ENCODE measurements at regions not wholly inside any gene's neighbourhood (a gene's known extent, or its start where the extent isn't known, plus 50 kb on each side); places are given as distances from the start of the nearest gene placed in this dataset.

GRCh38 chr7:31284106-31284505 lies 56.4 kb downstream of the NEUROD6 start:
- no peak overlapping the region for H3K4me3 ChIP-seq (ENCODE audit: low read depth in 2 of 2, low read length in 2 of 2)
- H3K4me1 ChIP-seq (ENCODE audit: control insufficient read depth, insufficient read depth, low read length), result no peaks in the 10 kb centered on the region
- peaks cover 4% of the 10 kb centered on the region; the same call in 1 of the 2 replicates for H3K27me3 ChIP-seq (ENCODE audit: control insufficient read depth, insufficient read depth, low read length)
- BruUV-seq (replicated peaks), result no TSS peak
- intact Hi-C loops (cut with micrococcal nuclease; ENCODE audit: unreplicated experiment) (no loop called here), in situ Hi-C loops (cut with HindIII; ENCODE audit: low pct_unique_long_range_greater_than_20kb, low sequenced_read_pairs) (no loop called here)
- H3K9me3 ChIP-seq (ENCODE audit: control insufficient read depth, insufficient read depth, low read depth, low read length), result no peaks in the 10 kb centered on the region
- no peak for TF ChIP-seq TCF7L2 (IDR thresholded peaks at IDR 0.05; ENCODE audit: low read depth, low read length)
- TF ChIP-seq SIN3A (IDR thresholded peaks at IDR 0.05; ENCODE audit: borderline replicate concordance, insufficient read depth, low read depth, low read length), result no peak
- no peak for TF ChIP-seq POLR2AphosphoS5 (IDR thresholded peaks at IDR 0.05; ENCODE audit: low read depth, low read length)
- TF ChIP-seq, protein P1, sequence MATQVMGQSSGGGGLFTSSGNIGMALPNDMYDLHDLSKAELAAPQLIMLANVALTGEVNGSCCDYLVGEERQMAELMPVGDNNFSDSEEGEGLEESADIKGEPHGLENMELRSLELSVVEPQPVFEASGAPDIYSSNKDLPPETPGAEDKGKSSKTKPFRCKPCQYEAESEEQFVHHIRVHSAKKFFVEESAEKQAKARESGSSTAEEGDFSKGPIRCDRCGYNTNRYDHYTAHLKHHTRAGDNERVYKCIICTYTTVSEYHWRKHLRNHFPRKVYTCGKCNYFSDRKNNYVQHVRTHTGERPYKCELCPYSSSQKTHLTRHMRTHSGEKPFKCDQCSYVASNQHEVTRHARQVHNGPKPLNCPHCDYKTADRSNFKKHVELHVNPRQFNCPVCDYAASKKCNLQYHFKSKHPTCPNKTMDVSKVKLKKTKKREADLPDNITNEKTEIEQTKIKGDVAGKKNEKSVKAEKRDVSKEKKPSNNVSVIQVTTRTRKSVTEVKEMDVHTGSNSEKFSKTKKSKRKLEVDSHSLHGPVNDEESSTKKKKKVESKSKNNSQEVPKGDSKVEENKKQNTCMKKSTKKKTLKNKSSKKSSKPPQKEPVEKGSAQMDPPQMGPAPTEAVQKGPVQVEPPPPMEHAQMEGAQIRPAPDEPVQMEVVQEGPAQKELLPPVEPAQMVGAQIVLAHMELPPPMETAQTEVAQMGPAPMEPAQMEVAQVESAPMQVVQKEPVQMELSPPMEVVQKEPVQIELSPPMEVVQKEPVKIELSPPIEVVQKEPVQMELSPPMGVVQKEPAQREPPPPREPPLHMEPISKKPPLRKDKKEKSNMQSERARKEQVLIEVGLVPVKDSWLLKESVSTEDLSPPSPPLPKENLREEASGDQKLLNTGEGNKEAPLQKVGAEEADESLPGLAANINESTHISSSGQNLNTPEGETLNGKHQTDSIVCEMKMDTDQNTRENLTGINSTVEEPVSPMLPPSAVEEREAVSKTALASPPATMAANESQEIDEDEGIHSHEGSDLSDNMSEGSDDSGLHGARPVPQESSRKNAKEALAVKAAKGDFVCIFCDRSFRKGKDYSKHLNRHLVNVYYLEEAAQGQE (IDR thresholded peaks at IDR 0.05; ENCODE audit: insufficient read depth in 1 of 2, low read depth in 2 of 2, low read length in 1 of 2), result no peak
- no peak for TF ChIP-seq CTCF (IDR thresholded peaks at IDR 0.05)
- POLR2A ChIA-PET, result no interaction called here
- no peak for DNase-seq (ENCODE audit: low read depth, low spot score)
- no peaks in the 10 kb centered on the region for H3K36me3 ChIP-seq (ENCODE audit: control insufficient read depth, insufficient read depth, low read length)
- no peak for ATAC-seq
- CTCF ChIA-PET, result no interaction called here
- H3K27ac ChIP-seq (ENCODE audit: low read length), result no peak overlapping the region

DNA sequence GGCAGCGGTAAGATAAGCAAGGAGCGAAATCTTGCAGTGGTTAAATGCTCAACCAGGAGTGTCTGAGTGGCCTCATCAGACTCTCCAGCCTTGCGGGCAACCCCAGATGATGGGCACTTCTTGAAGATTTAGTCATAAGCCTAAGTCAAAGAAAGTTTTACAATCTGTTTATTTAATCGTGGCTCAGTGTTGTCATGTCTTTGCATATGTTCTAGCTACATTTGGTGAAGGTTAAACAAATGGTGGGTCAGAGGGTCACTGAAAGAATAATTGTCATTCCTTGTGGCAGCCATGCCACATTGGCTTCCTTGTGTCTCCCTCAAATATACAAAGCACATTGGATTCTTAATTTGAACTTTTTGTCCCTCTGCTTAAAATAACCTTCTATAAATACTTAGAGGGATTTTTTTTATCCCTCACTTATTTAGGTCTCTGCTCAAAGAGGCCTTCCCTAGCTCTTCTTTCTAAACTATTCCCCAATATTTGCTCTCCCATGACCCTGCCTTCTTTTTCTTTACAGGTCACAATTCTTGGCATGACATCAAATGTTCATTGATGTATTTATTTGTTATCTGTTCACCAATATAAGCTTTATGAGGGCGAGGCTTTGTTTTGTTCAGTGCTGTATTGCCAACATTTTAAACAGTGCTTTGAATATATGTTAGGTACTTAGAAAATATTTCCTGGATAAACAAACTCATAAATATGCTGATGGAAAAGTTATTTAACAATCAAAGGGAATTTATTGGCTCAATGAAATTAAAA lies 68.7 kb downstream of the NEUROD6 start:
- Histone ChIP-seq H3K27ac (ENCODE audit: low read length) (no peak overlapping the region), H3K27me3 (ENCODE audit: control insufficient read depth, insufficient read depth, low read length) (no peaks in the 10 kb centered on the region), H3K36me3 (ENCODE audit: control insufficient read depth, insufficient read depth, low read length) (no peaks in the 10 kb centered on the region), H3K4me3 (ENCODE audit: low read depth in 2 of 2, low read length in 2 of 2) (no peak overlapping the region), H3K4me1 (ENCODE audit: control insufficient read depth, insufficient read depth, low read length) (no peaks in the 10 kb centered on the region), H3K9me3 (ENCODE audit: control insufficient read depth, insufficient read depth, low read depth, low read length) (no peaks in the 10 kb centered on the region)
- BruUV-seq (replicated peaks), result no TSS peak
- intact Hi-C loops (cut with micrococcal nuclease; ENCODE audit: unreplicated experiment) (no loop called here), in situ Hi-C loops (cut with HindIII; ENCODE audit: low pct_unique_long_range_greater_than_20kb, low sequenced_read_pairs) (no loop called here)
- POLR2A ChIA-PET, result no interaction called here
- CTCF ChIA-PET, result no interaction called here
- DNase-seq (ENCODE audit: low read depth, low spot score) (no peak), ATAC-seq (no peak)
- TF ChIP-seq POLR2AphosphoS5 (IDR thresholded peaks at IDR 0.05; ENCODE audit: low read depth, low read length) (no peak), SIN3A (IDR thresholded peaks at IDR 0.05; ENCODE audit: borderline replicate concordance, insufficient read depth, low read depth, low read length) (no peak), TCF7L2 (IDR thresholded peaks at IDR 0.05; ENCODE audit: low read depth, low read length) (no peak), CTCF (IDR thresholded peaks at IDR 0.05) (no peak)
- TF ChIP-seq, protein P1 (IDR thresholded peaks at IDR 0.05; ENCODE audit: insufficient read depth in 1 of 2, low read depth in 2 of 2, low read length in 1 of 2), result no peak

Measured in Panc1 (cell line).